Tibial nerve (tissue), 4 donors: ENCODE measurements at regions not wholly inside any gene's neighbourhood (a gene's known extent, or its start where the extent isn't known, plus 50 kb on each side); places are given as distances from the start of the nearest gene placed in this dataset.

Source experiments
- EP300 ChIP-seq, 2 donors: sonication (generic); formaldehyde crosslinking; IDR thresholded peaks; one replicate each; pipeline ENCODE4 v1.6.1; 2017; ENCODE audit warnings: antibody characterized with exemption in 2 of 2, mild to moderate bottlenecking in 1 of 2
- POLR2A ChIP-seq, 2 donors: fragments of 450-650 bp; IDR thresholded peaks; one replicate each; pipeline ENCODE4 v1.6.1; 2017; ENCODE audit warnings: antibody characterized with exemption in 2 of 2, mild to moderate bottlenecking in 2 of 2, moderate library complexity in 2 of 2
- TF ChIP-seq, protein P1 (sequence below), 5 experiments: fragments of 200-600 bp in 3 of 5; fragments of 450-650 bp in 2 of 5; sonication (generic) in 3 of 5; IDR thresholded peaks; one replicate each; pipeline ENCODE4 v1.5.1; 2016 to 2019; ENCODE audit warnings: antibody characterized with exemption in 5 of 5, mild to moderate bottlenecking in 3 of 5, moderate library complexity in 2 of 5

DNA sequence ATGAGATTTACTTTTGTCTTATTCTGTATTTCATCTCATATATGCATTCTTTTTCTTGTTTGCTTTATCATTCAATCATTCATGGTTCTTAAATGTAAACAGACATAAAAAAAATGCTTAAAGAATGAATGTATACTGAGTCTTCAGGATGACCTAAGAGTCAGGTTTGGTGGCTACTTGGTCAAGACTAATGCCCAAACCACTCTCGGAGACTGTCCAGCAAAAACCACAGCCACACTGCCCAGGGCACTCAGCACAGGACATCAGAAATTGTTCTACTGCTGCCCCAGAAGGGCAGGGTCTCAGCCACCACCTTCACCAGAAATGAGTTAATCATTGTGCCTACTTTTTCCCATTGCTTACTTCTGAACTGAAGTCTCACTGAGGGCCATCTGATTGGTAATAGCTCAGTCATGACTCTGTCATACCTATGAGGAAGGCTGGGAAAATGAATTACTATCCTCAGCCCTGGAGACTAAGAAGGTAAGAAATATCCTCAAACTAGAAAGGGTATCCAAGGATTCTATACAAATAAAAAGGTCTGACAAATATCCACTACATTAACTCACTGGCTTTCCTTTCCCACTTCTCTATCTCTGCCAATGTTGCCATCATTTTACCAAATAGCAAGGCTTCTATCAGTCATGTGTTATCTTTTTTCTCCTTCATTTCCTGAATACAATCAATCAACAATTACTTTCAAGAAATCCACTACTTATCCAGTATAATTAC is 236.1 kb downstream of the CETN3 start:
- TF ChIP-seq, protein P1, sequence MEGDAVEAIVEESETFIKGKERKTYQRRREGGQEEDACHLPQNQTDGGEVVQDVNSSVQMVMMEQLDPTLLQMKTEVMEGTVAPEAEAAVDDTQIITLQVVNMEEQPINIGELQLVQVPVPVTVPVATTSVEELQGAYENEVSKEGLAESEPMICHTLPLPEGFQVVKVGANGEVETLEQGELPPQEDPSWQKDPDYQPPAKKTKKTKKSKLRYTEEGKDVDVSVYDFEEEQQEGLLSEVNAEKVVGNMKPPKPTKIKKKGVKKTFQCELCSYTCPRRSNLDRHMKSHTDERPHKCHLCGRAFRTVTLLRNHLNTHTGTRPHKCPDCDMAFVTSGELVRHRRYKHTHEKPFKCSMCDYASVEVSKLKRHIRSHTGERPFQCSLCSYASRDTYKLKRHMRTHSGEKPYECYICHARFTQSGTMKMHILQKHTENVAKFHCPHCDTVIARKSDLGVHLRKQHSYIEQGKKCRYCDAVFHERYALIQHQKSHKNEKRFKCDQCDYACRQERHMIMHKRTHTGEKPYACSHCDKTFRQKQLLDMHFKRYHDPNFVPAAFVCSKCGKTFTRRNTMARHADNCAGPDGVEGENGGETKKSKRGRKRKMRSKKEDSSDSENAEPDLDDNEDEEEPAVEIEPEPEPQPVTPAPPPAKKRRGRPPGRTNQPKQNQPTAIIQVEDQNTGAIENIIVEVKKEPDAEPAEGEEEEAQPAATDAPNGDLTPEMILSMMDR (IDR thresholded peaks at IDR 0.05) = no peak
- TF ChIP-seq POLR2A (IDR thresholded peaks at IDR 0.05) (no peak), EP300 (IDR thresholded peaks at IDR 0.05) (no peak)
